Neutrophil (primary cell): ENCODE measurements at regions not wholly inside any gene's neighbourhood (a gene's known extent, or its start where the extent isn't known, plus 50 kb on each side); places are given as distances from the start of the nearest gene placed in this dataset.

Experiments used
- H3K27ac ChIP-seq: fragments of 200-600 bp; sonication (generic); 2 replicates; pipeline ENCODE4 v1.5.1; 2016; ENCODE audit warnings: mild to moderate bottlenecking, moderate library complexity
- H3K27me3 ChIP-seq: fragments of 200-600 bp; sonication (generic); 2 replicates; pipeline ENCODE4 v1.6.0; 2016; ENCODE audit warnings: mild to moderate bottlenecking
- H3K36me3 ChIP-seq: fragments of 200-600 bp; sonication (generic); 2 replicates; pipeline ENCODE4 v1.5.1; 2017
- H3K4me1 ChIP-seq, 2 experiments: fragments of 200-600 bp in 1 of 2; sonication (generic) in 1 of 2; 1 replicate in 1 of 2; 2 replicates in 1 of 2; pipeline versions ENCODE4 v1.5.1 to v1.6.1; 2013 to 2016; ENCODE audit warnings: low read depth in 1 of 2, low read length in 1 of 2, mild to moderate bottlenecking in 1 of 2, moderate library complexity in 1 of 2; ENCODE audit not compliant: control insufficient read depth in 1 of 2, insufficient read depth in 1 of 2
- H3K4me3 ChIP-seq, 2 experiments: fragments of 200-600 bp in 1 of 2; sonication (generic) in 1 of 2; 1 replicate in 1 of 2; 2 replicates in 1 of 2; pipeline ENCODE4 v1.5.1; 2013 to 2016; ENCODE audit warnings: low read depth in 1 of 2, low read length in 1 of 2, mild to moderate bottlenecking in 1 of 2, moderate library complexity in 1 of 2
- H3K9me3 ChIP-seq: fragments of 200-600 bp; sonication (generic); 2 replicates; pipeline ENCODE4 v1.5.1; 2016
- CTCF ChIP-seq: fragments of 200-600 bp; sonication (generic); IDR thresholded peaks from 2 replicates; pipeline ENCODE4 v1.5.1; 2016; ENCODE audit warnings: antibody characterized with exemption

GRCh38 chr3:124094496-124094895, 102.6 kb upstream of the ROPN1 start:
- TF ChIP-seq CTCF = no peak
- Histone ChIP-seq H3K27ac (no peak overlapping the region), H3K36me3 (no peaks in the 10 kb centered on the region), H3K27me3 (peaks cover 35% of the 10 kb centered on the region), H3K4me3 (no peak overlapping the region), H3K4me1 (no peaks in the 10 kb centered on the region), H3K9me3 (no peaks in the 10 kb centered on the region)

- Histone ChIP-seq H3K9me3 (no peaks in the 10 kb centered on the region), H3K4me1 (no peaks in the 10 kb centered on the region), H3K27me3 (peaks cover 22% of the 10 kb centered on the region), H3K36me3 (no peaks in the 10 kb centered on the region), H3K4me3 (no peak overlapping the region), H3K27ac (no peak overlapping the region)
- no peak for TF ChIP-seq CTCF
Measured at GRCh38 chr3:124097362-124098131, 105.6 kb upstream of the ROPN1 start.

GRCh38 chr3:124101643-124102042, 109.7 kb upstream of the ROPN1 start:
- Histone ChIP-seq H3K27me3 (peaks cover 10% of the 10 kb centered on the region), H3K9me3 (no peaks in the 10 kb centered on the region), H3K27ac (no peak overlapping the region), H3K4me3 (no peak overlapping the region), H3K4me1 (no peaks in the 10 kb centered on the region), H3K36me3 (no peaks in the 10 kb centered on the region)
- no peak for TF ChIP-seq CTCF

- no peak overlapping the region for H3K4me3 ChIP-seq
- H3K9me3 ChIP-seq = no peaks in the 10 kb centered on the region
- H3K4me1 ChIP-seq = no peaks in the 10 kb centered on the region
- H3K27ac ChIP-seq = no peak overlapping the region
- H3K36me3 ChIP-seq = no peaks in the 10 kb centered on the region
- no peaks in the 10 kb centered on the region for H3K27me3 ChIP-seq
- no peak for TF ChIP-seq CTCF
Measured at GRCh38 chr3:124107104-124107890, 115.4 kb upstream of the ROPN1 start.

- no peak for TF ChIP-seq CTCF
- no peak overlapping the region for H3K27ac ChIP-seq
- no peaks in the 10 kb centered on the region for H3K9me3 ChIP-seq
- H3K36me3 ChIP-seq = no peaks in the 10 kb centered on the region
- H3K4me3 ChIP-seq = no peak overlapping the region
- no peaks in the 10 kb centered on the region for H3K4me1 ChIP-seq
- H3K27me3 ChIP-seq = no peaks in the 10 kb centered on the region
Measured at GRCh38 chr3:124108446-124108845, 116.5 kb upstream of the ROPN1 start.
